IMR-90 (cell line): ENCODE measurements at regions not wholly inside any gene's neighbourhood (a gene's known extent, or its start where the extent isn't known, plus 50 kb on each side); places are given as distances from the start of the nearest gene placed in this dataset.

Experiments used
- BHLHE40 ChIP-seq: fragments of 150-350 bp; IDR thresholded peaks from 2 replicates; pipeline ENCODE4 v1.6.1; 2016; ENCODE audit warnings: mild to moderate bottlenecking, low read depth, low read length
- CTCF ChIP-seq: conservative IDR thresholded peaks from 2 replicates; pipeline ENCODE4 v1.5.1; 2012; ENCODE audit warnings: mild to moderate bottlenecking, low read depth, low read length, improper control_type of control experiment
- FOS ChIP-seq: fragments of 150-350 bp; IDR thresholded peaks from 2 replicates; pipeline ENCODE4 v1.6.1; 2016; ENCODE audit warnings: low read depth, low read length
- MAZ ChIP-seq: IDR thresholded peaks from 2 replicates; pipeline ENCODE4 v1.6.1; 2012; ENCODE audit warnings: low read depth, mild to moderate bottlenecking, low read length, improper control_type of control experiment, moderate library complexity, borderline replicate concordance
- MXI1 ChIP-seq: IDR thresholded peaks from 2 replicates; pipeline ENCODE4 v1.6.1; 2012; ENCODE audit warnings: low read depth, mild to moderate bottlenecking, low read length, moderate library complexity, borderline replicate concordance
- NFE2L2 ChIP-seq: fragments of 150-350 bp; IDR thresholded peaks from 2 replicates; pipeline ENCODE4 v1.6.1; 2016; ENCODE audit warnings: low read depth, mild to moderate bottlenecking, low read length
- POLR2A ChIP-seq: IDR thresholded peaks from 2 replicates; pipeline ENCODE4 v1.6.1; 2012; ENCODE audit warnings: mild to moderate bottlenecking, low read depth, low read length
- RAD21 ChIP-seq: IDR thresholded peaks from 2 replicates; pipeline ENCODE4 v1.6.1; 2012; ENCODE audit warnings: low read length, improper control_type of control experiment
- SMC3 ChIP-seq: fragments of 150-350 bp; IDR thresholded peaks from 2 replicates; pipeline ENCODE4 v1.6.1; 2016; ENCODE audit warnings: low read depth, mild to moderate bottlenecking, antibody characterized with exemption, low read length, moderate library complexity

- TF ChIP-seq POLR2A (no peak), FOS (no peak), MXI1 (no peak), MAZ (no peak), RAD21 (no peak), CTCF (no peak), NFE2L2 (no peak), SMC3 (no peak), BHLHE40 (no peak)
These were observed 140.0 kb upstream of the PRICKLE1 start for GRCh38 chr12:42729535-42729900.
